Mononuclear cell (primary cell): ENCODE measurements at regions not wholly inside any gene's neighbourhood (a gene's known extent, or its start where the extent isn't known, plus 50 kb on each side); places are given as distances from the start of the nearest gene placed in this dataset.

Experiments used
- H3K27me3 ChIP-seq: 2 replicates; pipeline ENCODE4 v1.6.0; 2011; ENCODE audit warnings: low read length, control low read depth; ENCODE audit not compliant: insufficient read depth
- H3K4me1 ChIP-seq: 2 replicates; pipeline ENCODE4 v1.5.1; 2011; ENCODE audit warnings: mild to moderate bottlenecking, low read length, control low read depth; ENCODE audit not compliant: insufficient read depth
- H3K4me3 ChIP-seq: 2 replicates; pipeline ENCODE4 v1.5.1; 2011; ENCODE audit warnings: mild to moderate bottlenecking, low read length, moderate library complexity
- H3K9me3 ChIP-seq: 2 replicates; pipeline ENCODE4 v1.5.1; 2011; ENCODE audit warnings: low read depth, mild to moderate bottlenecking, control low read depth, low read length

DNA sequence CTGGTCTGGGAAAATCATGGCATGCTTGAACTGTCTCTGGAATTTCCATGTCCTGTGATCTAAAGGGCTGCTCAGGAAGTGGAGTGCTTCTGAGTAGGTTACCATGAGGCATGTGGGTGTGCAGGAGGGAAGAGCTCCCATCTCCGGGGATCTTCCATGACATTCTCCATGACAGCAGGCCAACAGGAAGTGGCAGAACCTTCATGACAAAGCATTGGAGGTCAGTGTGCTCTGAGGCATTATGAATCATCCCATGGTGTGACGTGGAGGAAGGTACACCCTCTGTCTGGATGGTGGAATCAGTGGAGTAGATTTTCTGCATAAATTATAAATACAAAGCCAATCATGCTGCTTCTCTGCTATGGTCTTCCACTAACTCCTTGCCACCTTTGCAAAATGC, 139.6 kb upstream of the E2F8 start:
- Histone ChIP-seq H3K4me3 (no peak overlapping the region), H3K4me1 (no peaks in the 10 kb centered on the region), H3K9me3 (no peaks in the 10 kb centered on the region), H3K27me3 (no peaks in the 10 kb centered on the region)

DNA sequence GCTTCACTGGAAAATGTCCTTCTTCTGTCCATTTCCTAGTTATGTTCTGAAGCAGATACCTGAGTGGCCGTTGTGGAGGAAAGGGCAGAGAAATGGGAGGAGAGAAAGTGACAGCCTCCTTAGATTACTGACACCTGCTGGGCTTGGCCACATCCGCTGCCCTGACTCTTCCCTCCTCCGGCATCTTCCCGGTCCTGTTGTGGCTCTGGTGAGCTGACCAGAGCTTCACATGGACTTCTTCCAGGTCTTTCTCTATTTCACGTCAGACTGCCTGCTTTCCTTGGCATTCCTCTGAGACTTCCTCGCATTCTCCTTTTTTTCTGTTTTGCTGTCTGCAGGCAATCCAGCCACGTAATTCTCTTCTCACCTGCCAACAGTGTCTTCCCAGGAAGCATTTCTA, 138.7 kb upstream of the E2F8 start:
- Histone ChIP-seq H3K4me3 (no peak overlapping the region), H3K9me3 (no peaks in the 10 kb centered on the region), H3K4me1 (no peaks in the 10 kb centered on the region), H3K27me3 (no peaks in the 10 kb centered on the region)

GRCh38 chr11:19378814-19379213, 138.1 kb upstream of the E2F8 start:
- Histone ChIP-seq H3K4me1 (no peaks in the 10 kb centered on the region), H3K9me3 (no peaks in the 10 kb centered on the region), H3K4me3 (no peak overlapping the region), H3K27me3 (no peaks in the 10 kb centered on the region)

DNA sequence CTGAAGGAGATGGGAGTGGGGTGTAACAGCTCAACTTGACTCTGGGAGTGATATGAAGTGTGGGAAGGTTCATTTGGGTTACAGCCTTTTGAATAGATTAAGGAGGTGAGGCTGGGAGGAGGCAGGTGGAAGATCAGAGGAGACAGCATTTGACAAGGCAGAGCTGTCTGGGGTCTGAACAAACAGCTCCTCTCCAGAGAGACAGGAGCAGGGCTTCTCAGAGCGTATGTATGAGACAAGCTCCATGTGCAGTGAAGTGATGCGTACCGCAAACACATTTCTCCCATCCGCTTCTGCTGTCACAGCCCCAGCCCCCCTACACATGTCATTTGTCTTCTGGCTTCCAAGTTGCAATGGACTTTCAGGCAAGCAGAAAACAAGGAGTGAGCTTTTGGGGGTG, 137.1 kb upstream of the E2F8 start:
- Histone ChIP-seq H3K4me3 (no peak overlapping the region), H3K4me1 (no peaks in the 10 kb centered on the region), H3K27me3 (no peaks in the 10 kb centered on the region), H3K9me3 (no peaks in the 10 kb centered on the region)

GRCh38 chr11:19375440-19375839, 134.7 kb upstream of the E2F8 start:
- Histone ChIP-seq H3K9me3 (no peaks in the 10 kb centered on the region), H3K4me3 (no peak overlapping the region), H3K4me1 (no peaks in the 10 kb centered on the region), H3K27me3 (no peaks in the 10 kb centered on the region)

- Histone ChIP-seq H3K4me1 (no peaks in the 10 kb centered on the region), H3K9me3 (no peaks in the 10 kb centered on the region), H3K27me3 (no peaks in the 10 kb centered on the region), H3K4me3 (no peak overlapping the region)
Observed at GRCh38 chr11:19374151-19374569, 133.4 kb upstream of the E2F8 start.

DNA sequence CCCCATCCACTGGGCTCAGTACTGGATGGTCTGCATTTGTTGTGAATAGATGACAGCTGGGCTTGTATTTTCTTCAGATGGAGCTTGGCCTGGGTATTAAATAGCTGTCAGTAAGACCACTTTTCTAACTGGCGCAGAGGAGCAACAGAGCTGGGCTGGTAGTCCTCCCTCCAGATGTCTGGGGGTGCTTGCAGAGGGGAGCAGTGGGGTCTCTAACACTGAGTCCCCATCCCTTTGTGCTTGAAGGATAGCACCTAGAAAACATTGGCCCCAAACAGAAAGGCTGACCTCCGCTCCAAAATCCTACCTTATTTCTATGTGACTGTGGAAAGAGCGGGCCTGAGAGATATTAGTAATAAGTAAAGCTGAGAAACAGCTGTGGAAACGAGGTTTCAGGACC, 131.6 kb upstream of the E2F8 start:
- no peaks in the 10 kb centered on the region for H3K9me3 ChIP-seq
- H3K4me3 ChIP-seq: no peak overlapping the region
- H3K27me3 ChIP-seq: no peaks in the 10 kb centered on the region
- no peaks in the 10 kb centered on the region for H3K4me1 ChIP-seq

DNA sequence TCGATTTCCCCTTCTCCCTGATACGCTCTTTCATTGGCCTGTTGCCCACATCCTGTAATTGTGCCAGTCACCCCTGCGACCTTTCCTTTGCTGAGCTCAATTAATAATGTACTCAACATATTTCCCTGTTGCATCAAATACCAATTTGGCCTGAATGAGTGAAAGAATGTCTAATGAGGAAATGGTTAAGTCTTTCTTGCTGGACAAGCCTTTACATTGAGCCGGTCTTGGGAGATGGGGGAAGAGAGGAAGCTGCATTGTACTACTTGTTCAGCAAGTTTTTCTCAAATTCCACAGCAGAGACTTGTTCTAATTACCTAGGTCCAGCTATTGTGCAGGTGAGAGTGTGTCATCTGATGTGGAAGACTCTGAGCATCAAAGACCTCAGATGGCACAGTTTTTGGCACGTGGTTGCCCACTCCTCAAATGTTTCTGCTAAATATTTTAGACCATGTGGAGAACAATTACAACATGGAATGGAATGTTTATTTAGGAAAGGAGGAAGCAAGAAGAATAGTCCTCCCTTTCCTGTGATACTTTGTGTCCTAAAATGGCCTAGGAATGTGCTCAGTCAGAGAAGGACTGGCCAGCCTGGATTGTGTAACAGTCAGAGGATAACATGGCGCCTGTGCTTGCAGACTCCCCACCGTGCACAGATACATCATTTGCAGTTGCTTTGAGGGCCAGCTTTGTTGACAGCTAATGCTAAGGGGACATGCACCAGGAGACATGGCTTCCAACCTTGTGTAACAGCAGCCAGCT, 129.5 kb upstream of the E2F8 start:
- no peaks in the 10 kb centered on the region for H3K9me3 ChIP-seq
- H3K27me3 ChIP-seq: no peaks in the 10 kb centered on the region
- no peaks in the 10 kb centered on the region for H3K4me1 ChIP-seq
- no peak overlapping the region for H3K4me3 ChIP-seq

DNA sequence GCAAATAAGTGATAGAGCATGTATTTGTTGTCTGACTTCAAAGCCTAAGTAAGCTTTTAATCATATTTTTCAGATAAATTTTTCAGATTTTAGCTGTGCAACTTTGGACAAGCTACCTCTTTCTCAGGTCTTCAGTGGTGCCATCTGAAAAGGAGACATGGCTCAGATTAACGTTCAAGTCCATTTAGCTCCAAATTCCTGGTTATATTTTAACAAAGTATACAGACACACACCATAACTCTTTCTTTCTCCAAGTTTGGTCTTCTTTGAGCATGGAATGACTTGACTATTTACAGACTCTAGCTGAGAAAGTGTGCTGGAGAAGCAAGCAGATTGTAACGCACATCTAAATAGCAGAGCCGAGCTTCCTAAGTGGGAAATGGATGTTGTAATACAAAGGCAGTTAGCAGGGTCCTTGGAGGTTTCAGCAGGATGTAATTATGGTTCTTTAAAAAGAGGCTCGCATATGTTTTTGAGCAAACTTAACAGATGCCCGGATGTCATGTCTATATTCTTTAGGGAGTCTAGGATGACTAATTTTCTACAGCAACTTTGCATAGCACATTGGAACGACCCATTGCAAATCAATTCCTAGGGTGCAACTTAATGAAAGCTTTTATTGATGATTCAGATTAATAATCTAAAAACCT, 128.1 kb upstream of the E2F8 start:
- Histone ChIP-seq H3K4me1 (no peaks in the 10 kb centered on the region), H3K9me3 (no peaks in the 10 kb centered on the region), H3K27me3 (no peaks in the 10 kb centered on the region), H3K4me3 (no peak overlapping the region)

DNA sequence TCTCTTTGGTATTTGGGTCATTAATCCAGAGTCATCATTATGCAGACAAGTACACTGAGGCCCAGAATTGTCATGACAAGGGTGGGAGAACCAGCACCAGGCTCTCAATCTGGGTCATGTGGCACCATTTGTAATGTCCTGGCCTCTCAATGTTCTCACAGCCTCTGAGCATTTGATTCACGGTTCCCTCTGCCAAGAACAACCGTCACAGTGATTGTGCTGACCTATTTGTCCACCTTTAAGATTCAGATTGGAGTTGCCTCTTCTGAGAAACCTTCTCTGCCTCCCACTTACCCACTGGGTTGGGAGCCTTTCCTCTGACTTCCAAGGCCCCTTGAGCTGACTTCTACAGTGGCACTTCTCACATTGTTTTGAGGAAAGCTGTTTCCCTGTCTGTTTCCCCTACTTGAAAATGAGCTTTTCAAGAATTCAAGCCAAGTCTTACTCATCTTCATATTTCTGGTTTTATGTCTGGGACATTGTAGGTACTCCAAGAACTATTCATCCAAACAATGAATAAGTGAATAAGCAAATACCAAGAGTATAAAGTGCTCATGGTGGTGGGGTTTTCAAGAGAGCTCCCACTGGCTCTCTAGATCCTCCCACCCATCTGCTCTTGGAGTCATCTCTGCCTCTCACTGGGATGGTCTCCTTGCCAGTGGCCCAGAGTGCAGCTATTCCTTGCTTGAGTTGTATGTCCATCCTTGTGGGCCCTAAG, 126.4 kb upstream of the E2F8 start:
- H3K4me1 ChIP-seq: no peaks in the 10 kb centered on the region
- no peaks in the 10 kb centered on the region for H3K27me3 ChIP-seq
- no peaks in the 10 kb centered on the region for H3K9me3 ChIP-seq
- H3K4me3 ChIP-seq: no peak overlapping the region

DNA sequence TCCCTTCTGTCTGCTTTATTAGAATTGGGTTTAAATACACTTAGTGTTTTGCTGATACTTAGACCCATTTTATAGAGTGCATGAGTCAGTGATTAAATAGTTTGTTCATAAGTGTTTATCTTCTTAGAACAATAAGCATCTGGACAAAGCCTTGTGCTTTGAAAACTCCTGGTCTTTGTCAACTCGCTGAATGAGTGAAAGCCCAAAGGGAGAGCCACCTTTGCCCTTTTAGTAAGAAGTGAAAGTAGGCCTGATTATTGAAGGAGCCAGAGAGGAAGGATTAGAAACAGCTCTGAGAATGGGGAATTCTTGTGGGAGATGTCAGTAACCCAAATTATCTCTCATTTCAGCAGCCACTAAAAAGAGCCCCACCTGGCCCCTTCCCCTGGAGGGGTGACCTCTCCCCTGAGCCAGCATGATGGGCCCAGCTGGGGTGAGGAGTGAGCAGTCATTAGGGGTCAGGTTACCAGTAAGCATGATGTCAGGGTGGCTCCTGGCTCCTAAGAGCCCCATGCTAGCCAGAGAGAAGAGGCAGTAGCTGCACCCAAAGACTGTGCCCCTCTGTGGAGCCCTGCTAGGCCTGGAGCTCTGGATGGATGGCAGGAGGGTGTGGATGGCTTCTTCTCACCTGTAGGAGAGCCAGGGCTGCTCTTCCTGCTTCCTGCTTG, 125.1 kb upstream of the E2F8 start:
- Histone ChIP-seq H3K27me3 (no peaks in the 10 kb centered on the region), H3K4me3 (no peak overlapping the region), H3K4me1 (no peaks in the 10 kb centered on the region), H3K9me3 (no peaks in the 10 kb centered on the region)

- Histone ChIP-seq H3K27me3 (peaks cover 5% of the 10 kb centered on the region), H3K9me3 (no peaks in the 10 kb centered on the region), H3K4me1 (no peaks in the 10 kb centered on the region), H3K4me3 (no peak overlapping the region)
Observed at GRCh38 chr11:19359221-19360000, 118.7 kb upstream of the E2F8 start.

DNA sequence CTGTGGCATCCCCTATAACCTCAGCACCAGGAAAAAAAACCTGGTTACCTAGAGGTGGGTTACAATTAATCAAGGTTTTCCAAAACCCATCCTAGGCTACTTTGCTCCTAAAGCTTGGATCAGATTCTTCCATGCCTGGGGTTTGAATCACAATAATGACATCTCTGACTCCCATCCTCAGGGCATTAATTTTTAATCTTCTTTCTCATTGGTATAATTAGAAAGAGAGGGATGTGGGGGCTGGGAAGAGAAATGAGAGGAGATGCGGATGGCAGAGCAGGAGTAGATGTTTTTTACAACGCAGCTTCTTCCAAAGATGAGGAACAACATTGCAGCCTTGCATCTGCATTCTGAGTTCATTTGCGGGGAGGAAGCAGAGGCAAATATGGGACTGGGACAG, 117.2 kb upstream of the E2F8 start:
- Histone ChIP-seq H3K27me3 (peaks cover 5% of the 10 kb centered on the region), H3K9me3 (no peaks in the 10 kb centered on the region), H3K4me1 (no peaks in the 10 kb centered on the region), H3K4me3 (no peak overlapping the region)

DNA sequence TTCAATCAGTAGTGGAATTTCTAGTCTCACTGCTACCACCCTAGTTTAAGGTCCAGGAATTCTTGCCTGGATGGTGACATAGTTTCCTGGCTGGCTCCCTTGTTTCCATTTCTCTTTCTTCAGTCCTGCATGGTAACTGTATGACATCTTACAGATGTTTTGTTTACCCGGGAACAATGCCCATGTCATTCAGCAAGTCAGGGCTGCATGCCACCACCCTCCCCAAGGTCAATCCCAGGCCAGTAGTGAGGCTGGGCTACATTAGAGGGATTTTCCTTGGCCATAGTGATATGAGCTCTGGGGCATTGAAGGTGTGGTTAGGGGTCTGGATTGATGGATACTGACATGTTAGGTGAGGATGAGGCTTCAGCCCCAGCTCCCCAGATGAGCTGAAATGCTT, 114.9 kb upstream of the E2F8 start:
- Histone ChIP-seq H3K27me3 (peaks cover 15% of the 10 kb centered on the region), H3K9me3 (no peaks in the 10 kb centered on the region), H3K4me3 (no peak overlapping the region), H3K4me1 (no peaks in the 10 kb centered on the region)
